Right atrium auricular region (tissue), 2 donors: ENCODE measurements at regions not wholly inside any gene's neighbourhood (a gene's known extent, or its start where the extent isn't known, plus 50 kb on each side); places are given as distances from the start of the nearest gene placed in this dataset.

Experiments used
- DNase-seq: peaks from one replicate; pipeline ENCODE4 v3.0.0-alpha.2; 2019; ENCODE audit warnings: low spot score
- H3K27ac ChIP-seq, 2 donors: fragments of 200-600 bp; sonication (generic); 1 replicate in 1 of 2; 2 replicates in 1 of 2; pipeline ENCODE4 v1.5.1; 2016 to 2019
- H3K27me3 ChIP-seq, 2 donors: fragments of 200-600 bp; sonication (generic); one replicate each; pipeline versions ENCODE4 v1.5.1 to v1.6.0; 2017 to 2019
- H3K36me3 ChIP-seq: fragments of 200-600 bp; sonication (generic); one replicate; pipeline ENCODE4 v1.5.1; 2016
- H3K4me1 ChIP-seq, 2 donors: fragments of 200-600 bp; sonication (generic); one replicate each; pipeline versions ENCODE4 v1.5.1 to v1.6.0; 2017 to 2019
- H3K4me3 ChIP-seq, 2 donors: fragments of 200-600 bp; sonication (generic); 1 replicate in 1 of 2; 2 replicates in 1 of 2; pipeline ENCODE4 v1.5.1; 2017 to 2019; ENCODE audit warnings: mild to moderate bottlenecking in 1 of 2, moderate library complexity in 1 of 2
- H3K9me3 ChIP-seq, 2 donors: fragments of 200-600 bp; sonication (generic); one replicate each; pipeline ENCODE4 v1.5.1; 2019
- CTCF ChIP-seq, 2 donors: fragments of 200-600 bp; sonication (generic); IDR thresholded peaks; one replicate each; pipeline ENCODE4 v1.5.1; 2019; ENCODE audit warnings: antibody characterized with exemption in 2 of 2

- Histone ChIP-seq H3K27ac (no peak overlapping the region), H3K27me3 (peaks cover 22 to 27% of the 10 kb centered on the region in 2 donors), H3K4me1 (peaks cover 0 to 12% of the 10 kb centered on the region in 2 donors), H3K36me3 (no peaks in the 10 kb centered on the region), H3K4me3 (no peak overlapping the region), H3K9me3 (no peaks in the 10 kb centered on the region)
- DNase-seq = no peak
- no peak for TF ChIP-seq CTCF (IDR thresholded peaks at IDR 0.05)
Measured at GRCh38 chr5:88657906-88658775, 224.8 kb downstream of the MEF2C start.

- H3K4me3 ChIP-seq = no peak overlapping the region
- H3K36me3 ChIP-seq = no peaks in the 10 kb centered on the region
- TF ChIP-seq CTCF (IDR thresholded peaks at IDR 0.05) = no peak
- DNase-seq = no peak
- H3K27me3 ChIP-seq = peaks cover 14 to 22% of the 10 kb centered on the region in 2 donors
- H3K4me1 ChIP-seq = peaks cover 0 to 12% of the 10 kb centered on the region in 2 donors
- H3K9me3 ChIP-seq = no peaks in the 10 kb centered on the region
- H3K27ac ChIP-seq = no peak overlapping the region
Measured at GRCh38 chr5:88657136-88657535, 225.8 kb downstream of the MEF2C start.

GRCh38 chr5:88656221-88656950, 226.6 kb downstream of the MEF2C start:
- no peak overlapping the region for H3K27ac ChIP-seq
- H3K36me3 ChIP-seq = no peaks in the 10 kb centered on the region
- DNase-seq = no peak
- no peak for TF ChIP-seq CTCF (IDR thresholded peaks at IDR 0.05)
- H3K27me3 ChIP-seq = peaks cover 8 to 17% of the 10 kb centered on the region in 2 donors
- H3K9me3 ChIP-seq = no peaks in the 10 kb centered on the region
- no peak overlapping the region for H3K4me3 ChIP-seq
- peaks cover 0 to 10% of the 10 kb centered on the region in 2 donors for H3K4me1 ChIP-seq

GRCh38 chr5:88653471-88653870, 229.5 kb downstream of the MEF2C start:
- DNase-seq = no peak
- H3K4me1 ChIP-seq = no peaks in the 10 kb centered on the region
- no peaks in the 10 kb centered on the region for H3K36me3 ChIP-seq
- peaks cover 0 to 4% of the 10 kb centered on the region in 2 donors for H3K27me3 ChIP-seq
- no peaks in the 10 kb centered on the region for H3K9me3 ChIP-seq
- H3K4me3 ChIP-seq = no peak overlapping the region
- H3K27ac ChIP-seq = no peak overlapping the region
- TF ChIP-seq CTCF (IDR thresholded peaks at IDR 0.05) = no peak

- no peak for TF ChIP-seq CTCF (IDR thresholded peaks at IDR 0.05)
- no peaks in the 10 kb centered on the region for H3K4me1 ChIP-seq
- H3K9me3 ChIP-seq = no peaks in the 10 kb centered on the region
- no peaks in the 10 kb centered on the region for H3K36me3 ChIP-seq
- no peaks in the 10 kb centered on the region for H3K27me3 ChIP-seq
- DNase-seq = no peak
- no peak overlapping the region for H3K27ac ChIP-seq
- H3K4me3 ChIP-seq = no peak overlapping the region
Measured at GRCh38 chr5:88647901-88648300, 235.1 kb downstream of the MEF2C start.
